ENCODE measurements at regions not wholly inside any gene's neighbourhood (a gene's known extent, or its start where the extent isn't known, plus 50 kb on each side); places are given as distances from the start of the nearest gene placed in this dataset.

DNA sequence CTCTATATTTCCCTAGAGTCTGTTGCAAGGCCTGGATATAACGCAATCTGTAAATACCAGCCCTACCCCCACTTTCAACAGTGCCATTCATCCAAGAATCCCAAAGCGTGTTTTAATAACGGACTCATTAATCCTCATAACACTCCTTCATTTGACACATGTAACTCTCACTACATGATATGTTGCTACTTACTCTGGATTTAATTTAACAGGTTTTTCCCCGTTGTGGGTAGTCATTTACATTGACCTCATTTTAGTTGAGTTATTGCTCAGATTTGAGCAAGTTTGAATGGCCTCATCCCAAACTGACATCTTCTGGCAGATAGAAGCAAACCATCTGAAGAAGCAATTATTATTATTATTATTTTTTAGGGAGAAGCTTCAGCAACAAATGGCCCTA lies 125.4 kb upstream of the NPVF start:
- TF ChIP-seq, protein P1, sequence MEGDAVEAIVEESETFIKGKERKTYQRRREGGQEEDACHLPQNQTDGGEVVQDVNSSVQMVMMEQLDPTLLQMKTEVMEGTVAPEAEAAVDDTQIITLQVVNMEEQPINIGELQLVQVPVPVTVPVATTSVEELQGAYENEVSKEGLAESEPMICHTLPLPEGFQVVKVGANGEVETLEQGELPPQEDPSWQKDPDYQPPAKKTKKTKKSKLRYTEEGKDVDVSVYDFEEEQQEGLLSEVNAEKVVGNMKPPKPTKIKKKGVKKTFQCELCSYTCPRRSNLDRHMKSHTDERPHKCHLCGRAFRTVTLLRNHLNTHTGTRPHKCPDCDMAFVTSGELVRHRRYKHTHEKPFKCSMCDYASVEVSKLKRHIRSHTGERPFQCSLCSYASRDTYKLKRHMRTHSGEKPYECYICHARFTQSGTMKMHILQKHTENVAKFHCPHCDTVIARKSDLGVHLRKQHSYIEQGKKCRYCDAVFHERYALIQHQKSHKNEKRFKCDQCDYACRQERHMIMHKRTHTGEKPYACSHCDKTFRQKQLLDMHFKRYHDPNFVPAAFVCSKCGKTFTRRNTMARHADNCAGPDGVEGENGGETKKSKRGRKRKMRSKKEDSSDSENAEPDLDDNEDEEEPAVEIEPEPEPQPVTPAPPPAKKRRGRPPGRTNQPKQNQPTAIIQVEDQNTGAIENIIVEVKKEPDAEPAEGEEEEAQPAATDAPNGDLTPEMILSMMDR (IDR thresholded peaks at IDR 0.05): no peak
- no peak for TF ChIP-seq POLR2A (IDR thresholded peaks at IDR 0.05)
